H9 (cell line): ENCODE measurements at regions not wholly inside any gene's neighbourhood (a gene's known extent, or its start where the extent isn't known, plus 50 kb on each side); places are given as distances from the start of the nearest gene placed in this dataset.

Experiments used
- DNase-seq: peaks from one replicate; pipeline ENCODE4 v3.0.0-alpha.2; 2017
- H2AFZ ChIP-seq: one replicate; pipeline ENCODE4 v1.6.1; 2013; ENCODE audit warnings: mild to moderate bottlenecking, low read length, control low read depth, moderate library complexity
- H2AK5ac ChIP-seq: 2 replicates; pipeline ENCODE4 v1.6.1; 2013; ENCODE audit warnings: low read length, control low read depth, mixed read lengths; ENCODE audit not compliant: insufficient read length
- H2BK120ac ChIP-seq: one replicate; pipeline ENCODE4 v1.6.1; 2013; ENCODE audit warnings: low read depth, mild to moderate bottlenecking, low read length, control low read depth, inconsistent platforms; ENCODE audit not compliant: poor library complexity, severe bottlenecking
- H2BK12ac ChIP-seq: 2 replicates; pipeline ENCODE4 v1.6.1; 2013; ENCODE audit warnings: low read length, control low read depth, mixed read lengths, low read depth; ENCODE audit not compliant: insufficient read length
- H2BK15ac ChIP-seq: 2 replicates; pipeline ENCODE4 v1.6.1; 2013; ENCODE audit warnings: low read depth, low read length, control low read depth
- H2BK20ac ChIP-seq: one replicate; pipeline ENCODE4 v1.6.1; 2013; ENCODE audit warnings: low read depth, mild to moderate bottlenecking, low read length, control low read depth, inconsistent platforms; ENCODE audit not compliant: poor library complexity, severe bottlenecking
- H2BK5ac ChIP-seq: 2 replicates; pipeline ENCODE4 v1.6.1; 2013; ENCODE audit warnings: low read length, control low read depth, mixed read lengths; ENCODE audit not compliant: insufficient read length
- H3K14ac ChIP-seq: 2 replicates; pipeline ENCODE4 v1.6.1; 2013; ENCODE audit warnings: low read length, control low read depth; ENCODE audit not compliant: insufficient read depth
- H3K18ac ChIP-seq: 2 replicates; pipeline ENCODE4 v1.6.1; 2013; ENCODE audit warnings: low read depth, mild to moderate bottlenecking, mixed read lengths, low read length, control low read depth; ENCODE audit not compliant: insufficient read length
- H3K23ac ChIP-seq: 2 replicates; pipeline ENCODE4 v1.6.1; 2013; ENCODE audit warnings: low read length, control low read depth, mixed read lengths, low read depth; ENCODE audit not compliant: insufficient read length
- H3K23me2 ChIP-seq: 2 replicates; pipeline ENCODE4 v1.6.1; 2013; ENCODE audit warnings: low read depth, mild to moderate bottlenecking, mixed read lengths, low read length, control low read depth; ENCODE audit not compliant: insufficient read length, poor library complexity, severe bottlenecking
- H3K27ac ChIP-seq: 2 replicates; pipeline ENCODE4 v1.5.1; 2013; ENCODE audit warnings: low read length, control low read depth, mixed read lengths, low read depth; ENCODE audit not compliant: insufficient read length
- H3K27me3 ChIP-seq: 2 replicates; pipeline ENCODE4 v1.6.1; 2013; ENCODE audit warnings: low read length, control low read depth, inconsistent platforms; ENCODE audit not compliant: insufficient read depth
- H3K4ac ChIP-seq: 2 replicates; pipeline ENCODE4 v1.6.1; 2013; ENCODE audit warnings: low read depth, mild to moderate bottlenecking, control low read depth, inconsistent platforms, low read length, moderate library complexity
- H3K4me1 ChIP-seq: 2 replicates; pipeline ENCODE4 v1.6.1; 2013; ENCODE audit warnings: low read length, control low read depth, inconsistent platforms; ENCODE audit not compliant: insufficient read depth
- H3K4me2 ChIP-seq: 2 replicates; pipeline ENCODE4 v1.6.1; 2013; ENCODE audit warnings: low read length, control low read depth, mixed read lengths; ENCODE audit not compliant: insufficient read length, insufficient read depth
- H3K56ac ChIP-seq: 2 replicates; pipeline ENCODE4 v1.6.1; 2013; ENCODE audit warnings: low read depth, mild to moderate bottlenecking, mixed read lengths, low read length, control low read depth; ENCODE audit not compliant: insufficient read length
- H3K79me1 ChIP-seq: 2 replicates; pipeline ENCODE4 v1.6.1; 2013; ENCODE audit warnings: low read depth, mild to moderate bottlenecking, moderate library complexity, low read length, control low read depth, inconsistent platforms; ENCODE audit not compliant: insufficient read depth, poor library complexity, severe bottlenecking
- H3K79me2 ChIP-seq: 2 replicates; pipeline ENCODE4 v1.6.1; 2013; ENCODE audit warnings: low read length, control low read depth, inconsistent platforms; ENCODE audit not compliant: insufficient read depth
- H3K9ac ChIP-seq: 2 replicates; pipeline ENCODE4 v1.6.1; 2013; ENCODE audit warnings: low read length, control low read depth, mixed read lengths; ENCODE audit not compliant: insufficient read length; ENCODE audit errors: extremely low read depth
- H3K9me3 ChIP-seq: one replicate; pipeline ENCODE4 v1.6.1; 2013; ENCODE audit warnings: low read depth, low read length, inconsistent platforms; ENCODE audit not compliant: control insufficient read depth
- H3T11ph ChIP-seq: one replicate; pipeline ENCODE4 v1.6.1; 2013; ENCODE audit warnings: mild to moderate bottlenecking, low read length, control low read depth, inconsistent platforms
- H4K20me1 ChIP-seq: one replicate; pipeline ENCODE4 v1.6.1; 2013; ENCODE audit not compliant: control insufficient read depth, insufficient read length, insufficient read depth
- H4K5ac ChIP-seq: 2 replicates; pipeline ENCODE4 v1.6.1; 2013; ENCODE audit warnings: low read depth, mild to moderate bottlenecking, mixed read lengths, low read length, control low read depth; ENCODE audit not compliant: insufficient read length
- H4K8ac ChIP-seq: replicated peaks from 2 replicates; pipeline ENCODE4 v1.6.1; 2013; ENCODE audit warnings: low read length, control low read depth, mixed read lengths, low read depth; ENCODE audit not compliant: insufficient read length
- H4K91ac ChIP-seq: 2 replicates; pipeline ENCODE4 v1.6.1; 2013; ENCODE audit warnings: low read depth, mild to moderate bottlenecking, moderate library complexity, mixed read lengths, low read length, control low read depth; ENCODE audit not compliant: insufficient read length
- H3K27ac Mint-ChIP-seq, 3 experiments: 2 replicates in 2 of 3; 3 replicates in 1 of 3; pipeline ENCODE4 v1.8.0; 2020 to 2021; ENCODE audit warnings: mixed read lengths in 3 of 3, mild to moderate bottlenecking in 1 of 3, moderate library complexity in 1 of 3
- H3K27me3 Mint-ChIP-seq: 2 replicates; pipeline ENCODE4 v1.8.0; 2021; ENCODE audit warnings: low read depth, mild to moderate bottlenecking, moderate library complexity, mixed read lengths
- H3K36me3 Mint-ChIP-seq, 3 experiments: 2 replicates in 2 of 3; 3 replicates in 1 of 3; pipeline ENCODE4 v1.8.0; 2020 to 2021; ENCODE audit warnings: low read depth in 3 of 3, mixed read lengths in 3 of 3; ENCODE audit not compliant: insufficient read depth in 1 of 3
- H3K4me1 Mint-ChIP-seq, 2 experiments: 2 replicates each; pipeline ENCODE4 v1.8.0; 2020; ENCODE audit warnings: mixed read lengths in 2 of 2
- H3K4me3 Mint-ChIP-seq, 2 experiments: 2 replicates in 1 of 2; 3 replicates in 1 of 2; pipeline ENCODE4 v1.8.0; 2020 to 2021; ENCODE audit warnings: mild to moderate bottlenecking in 2 of 2, mixed read lengths in 2 of 2, moderate library complexity in 1 of 2
- H3K9me3 Mint-ChIP-seq, 2 experiments: 2 replicates in 1 of 2; 3 replicates in 1 of 2; pipeline ENCODE4 v1.8.0; 2020; ENCODE audit warnings: mild to moderate bottlenecking in 2 of 2, mixed read lengths in 2 of 2, moderate library complexity in 1 of 2
- WGBS: extraction: QIAGEN DNeasy Blood & Tissue Kit; methylation state at CpG from one replicate; pipeline ENCODE4 v1.1.7; 2013; ENCODE audit warnings: missing lambda C conversion rate, low lambda C conversion rate, mixed read lengths; ENCODE audit not compliant: insufficient read length; ENCODE audit errors: extremely low coverage; 5-methylcytosine and 5-hydroxymethylcytosine counted together
- TF ChIP-seq, protein P1 (sequence below): fragments of 200-600 bp; sonication (generic); conservative IDR thresholded peaks from 3 replicates; pipeline ENCODE4 v1.8.0; 2021; ENCODE audit warnings: antibody characterized with exemption, mild to moderate bottlenecking

- Histone ChIP-seq H2BK5ac (no peak overlapping the region), H4K8ac (no peak overlapping the region), H2AK5ac (no peak overlapping the region), H3K79me2 (no peaks in the 10 kb centered on the region), H2BK15ac (no peak overlapping the region), H2BK120ac (no peak overlapping the region), H3K23me2 (no peaks in the 10 kb centered on the region), H2AFZ (no peak overlapping the region), H4K91ac (no peak overlapping the region), H3K27me3 (no peaks in the 10 kb centered on the region), H3K27ac (no peak overlapping the region), H3T11ph (no peak overlapping the region), H3K9ac (no peak overlapping the region), H3K9me3 (no peaks in the 10 kb centered on the region), H3K4ac (no peak overlapping the region), H4K5ac (no peak overlapping the region), H3K79me1 (no peaks in the 10 kb centered on the region), H4K20me1 (no peaks in the 10 kb centered on the region), H3K4me2 (no peak overlapping the region), H2BK20ac (no peak overlapping the region), H3K4me1 (no peaks in the 10 kb centered on the region), H2BK12ac (no peak overlapping the region), H3K56ac (no peak overlapping the region), H3K23ac (no peak overlapping the region), H3K14ac (no peak overlapping the region), H3K18ac (no peak overlapping the region)
- no peaks in the 10 kb centered on the region for H3K9me3 Mint-ChIP-seq
- WGBS = no CpG with 5 or more reads among the region's 2 CpGs
- no peak overlapping the region for H3K4me3 Mint-ChIP-seq
- H3K4me1 Mint-ChIP-seq = no peaks in the 10 kb centered on the region
- H3K27ac Mint-ChIP-seq = no peak overlapping the region
- TF ChIP-seq, protein P1, sequence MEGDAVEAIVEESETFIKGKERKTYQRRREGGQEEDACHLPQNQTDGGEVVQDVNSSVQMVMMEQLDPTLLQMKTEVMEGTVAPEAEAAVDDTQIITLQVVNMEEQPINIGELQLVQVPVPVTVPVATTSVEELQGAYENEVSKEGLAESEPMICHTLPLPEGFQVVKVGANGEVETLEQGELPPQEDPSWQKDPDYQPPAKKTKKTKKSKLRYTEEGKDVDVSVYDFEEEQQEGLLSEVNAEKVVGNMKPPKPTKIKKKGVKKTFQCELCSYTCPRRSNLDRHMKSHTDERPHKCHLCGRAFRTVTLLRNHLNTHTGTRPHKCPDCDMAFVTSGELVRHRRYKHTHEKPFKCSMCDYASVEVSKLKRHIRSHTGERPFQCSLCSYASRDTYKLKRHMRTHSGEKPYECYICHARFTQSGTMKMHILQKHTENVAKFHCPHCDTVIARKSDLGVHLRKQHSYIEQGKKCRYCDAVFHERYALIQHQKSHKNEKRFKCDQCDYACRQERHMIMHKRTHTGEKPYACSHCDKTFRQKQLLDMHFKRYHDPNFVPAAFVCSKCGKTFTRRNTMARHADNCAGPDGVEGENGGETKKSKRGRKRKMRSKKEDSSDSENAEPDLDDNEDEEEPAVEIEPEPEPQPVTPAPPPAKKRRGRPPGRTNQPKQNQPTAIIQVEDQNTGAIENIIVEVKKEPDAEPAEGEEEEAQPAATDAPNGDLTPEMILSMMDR = no peak
- H3K36me3 Mint-ChIP-seq = no peaks in the 10 kb centered on the region; a peak in 1 of 7 replicates
- no peak for DNase-seq
- no peaks in the 10 kb centered on the region for H3K27me3 Mint-ChIP-seq
These were observed 118.6 kb upstream of the PPP2R5A start for GRCh38 chr1:212166644-212167043.
